ENCODE measurements at regions not wholly inside any gene's neighbourhood (a gene's known extent, or its start where the extent isn't known, plus 50 kb on each side); places are given as distances from the start of the nearest gene placed in this dataset.

DNA sequence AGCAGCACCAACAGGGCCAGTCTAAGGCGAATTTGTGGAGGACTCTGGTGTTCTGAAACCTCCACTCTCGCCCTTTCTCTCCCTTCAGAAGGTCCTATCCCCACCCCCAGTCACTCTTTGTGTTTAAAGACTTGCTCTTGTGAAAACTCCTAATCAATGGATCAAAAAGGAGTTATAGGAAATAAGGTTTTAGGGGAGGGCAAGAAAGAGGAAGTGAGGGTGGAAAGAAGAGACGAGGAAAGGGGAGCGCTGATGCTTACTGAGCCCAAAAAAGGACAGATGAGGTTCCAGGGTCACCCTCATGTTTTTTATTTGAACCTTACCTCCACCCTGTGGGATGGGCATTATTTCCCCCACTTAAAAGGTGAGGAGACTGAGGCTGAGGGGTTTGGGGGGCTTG is 70.0 kb upstream of the SLC6A11 start:
- ATAC-seq (no peak), DNase-seq (no peak)
- intact Hi-C loops (cut with micrococcal nuclease): no loop called here

DNA sequence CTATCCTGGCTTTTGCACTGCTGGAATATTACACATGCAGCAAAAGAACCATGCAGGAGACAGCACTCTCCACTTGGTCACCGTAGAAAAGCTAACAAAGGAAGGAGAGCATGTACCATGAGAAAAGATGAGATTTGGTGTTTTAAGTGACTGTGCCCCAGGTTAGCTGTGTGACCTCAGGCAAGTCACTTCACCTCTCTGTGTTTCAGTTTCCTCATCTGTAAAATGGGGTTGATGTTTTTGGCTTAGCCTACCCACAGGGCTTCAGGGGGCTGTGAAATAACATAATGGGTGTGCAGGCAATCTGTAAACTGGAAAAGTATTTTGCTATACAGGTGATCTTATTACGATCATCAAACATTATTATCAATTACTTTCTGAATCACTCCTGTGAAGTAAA is 69.3 kb upstream of the SLC6A11 start:
- ATAC-seq (no peak), DNase-seq (no peak)
- intact Hi-C loops (cut with micrococcal nuclease): no loop called here

DNA sequence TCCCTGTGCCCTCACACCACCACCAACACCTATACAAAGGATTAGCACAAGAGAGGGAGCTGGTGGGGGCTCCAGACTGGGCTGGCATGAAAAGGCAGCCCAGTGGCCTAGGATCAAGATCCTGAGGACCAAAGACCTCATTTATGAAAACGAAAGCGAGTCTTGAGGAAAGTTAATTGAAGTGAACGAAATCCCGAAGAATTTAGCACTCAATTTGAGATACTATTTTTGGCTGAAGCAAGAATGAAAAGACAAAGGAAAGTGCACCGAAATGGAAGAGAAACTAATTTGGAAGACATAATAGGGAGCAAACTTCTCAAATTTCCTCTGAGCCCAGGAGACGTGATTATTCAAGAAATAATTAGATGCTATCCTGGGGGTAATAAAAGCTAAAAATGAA is 68.7 kb upstream of the SLC6A11 start:
- no peak for ATAC-seq
- intact Hi-C loops (cut with micrococcal nuclease): no loop called here
- DNase-seq: no peak

DNA sequence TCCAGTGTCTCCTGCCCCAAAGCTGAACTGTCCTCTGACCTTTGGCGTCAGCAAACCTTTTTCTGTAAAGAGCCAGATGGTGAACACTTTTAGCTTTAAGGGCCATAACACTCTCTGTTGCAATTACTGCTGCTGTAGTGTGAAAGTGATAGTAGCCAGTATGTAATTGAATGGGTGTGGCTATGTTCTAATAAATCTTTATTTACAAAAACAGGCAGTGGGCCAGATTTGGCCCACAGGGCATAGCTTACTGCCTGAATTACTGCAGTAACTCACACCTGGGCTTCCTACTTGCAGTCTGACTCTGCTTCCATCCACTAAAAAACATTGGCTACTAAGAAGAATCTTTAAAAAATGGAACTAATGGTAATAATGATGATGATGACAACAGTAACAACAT is 68.0 kb upstream of the SLC6A11 start:
- intact Hi-C loops (cut with micrococcal nuclease): no loop called here
- DNase-seq: no peak
- ATAC-seq: no peak

DNA sequence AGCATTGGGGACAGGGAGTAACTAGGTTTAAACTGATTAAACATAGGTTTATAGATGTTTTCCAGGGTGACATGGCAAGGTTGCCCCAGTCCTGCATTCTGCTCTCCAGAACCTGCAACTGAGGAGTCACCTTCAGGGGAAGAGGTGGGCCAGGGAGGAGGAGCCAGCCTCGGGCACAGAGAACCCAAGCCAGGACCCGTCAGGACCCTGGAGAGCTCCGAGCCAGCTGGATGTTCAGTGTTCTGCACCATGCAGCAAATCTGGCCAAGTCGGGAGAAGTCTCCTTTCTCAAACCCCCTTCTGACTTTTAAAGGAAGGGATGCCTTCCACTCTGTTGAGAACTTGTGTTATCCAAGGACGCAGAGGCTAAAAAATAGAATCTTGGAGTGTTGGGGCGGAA is 62.1 kb upstream of the SLC6A11 start:
- DNase-seq: peak; percentile 75
- intact Hi-C loops (cut with micrococcal nuclease): no loop called here
- peak; percentile 61 for ATAC-seq

DNA sequence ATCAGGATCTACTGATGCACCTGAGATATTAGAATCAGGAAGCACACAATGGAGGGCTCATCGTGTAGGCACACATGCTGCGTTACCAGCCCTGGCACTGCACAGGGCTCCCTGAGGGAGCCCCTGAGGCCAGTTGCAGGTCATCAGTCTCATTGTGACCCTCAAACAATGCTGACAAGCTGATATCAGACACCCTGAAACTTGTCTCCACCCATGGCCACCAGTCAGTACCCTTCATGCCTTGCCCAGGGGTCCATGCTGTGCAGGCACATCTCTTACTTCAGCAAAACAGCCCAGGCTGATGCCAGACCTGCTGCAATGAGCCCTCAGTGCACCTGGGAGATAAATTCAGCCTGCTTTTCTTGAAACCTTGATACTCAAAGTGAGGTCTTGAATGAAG is 59.5 kb upstream of the SLC6A11 start:
- intact Hi-C loops (cut with micrococcal nuclease): no loop called here
- DNase-seq: no peak
- ATAC-seq: no peak

DNA sequence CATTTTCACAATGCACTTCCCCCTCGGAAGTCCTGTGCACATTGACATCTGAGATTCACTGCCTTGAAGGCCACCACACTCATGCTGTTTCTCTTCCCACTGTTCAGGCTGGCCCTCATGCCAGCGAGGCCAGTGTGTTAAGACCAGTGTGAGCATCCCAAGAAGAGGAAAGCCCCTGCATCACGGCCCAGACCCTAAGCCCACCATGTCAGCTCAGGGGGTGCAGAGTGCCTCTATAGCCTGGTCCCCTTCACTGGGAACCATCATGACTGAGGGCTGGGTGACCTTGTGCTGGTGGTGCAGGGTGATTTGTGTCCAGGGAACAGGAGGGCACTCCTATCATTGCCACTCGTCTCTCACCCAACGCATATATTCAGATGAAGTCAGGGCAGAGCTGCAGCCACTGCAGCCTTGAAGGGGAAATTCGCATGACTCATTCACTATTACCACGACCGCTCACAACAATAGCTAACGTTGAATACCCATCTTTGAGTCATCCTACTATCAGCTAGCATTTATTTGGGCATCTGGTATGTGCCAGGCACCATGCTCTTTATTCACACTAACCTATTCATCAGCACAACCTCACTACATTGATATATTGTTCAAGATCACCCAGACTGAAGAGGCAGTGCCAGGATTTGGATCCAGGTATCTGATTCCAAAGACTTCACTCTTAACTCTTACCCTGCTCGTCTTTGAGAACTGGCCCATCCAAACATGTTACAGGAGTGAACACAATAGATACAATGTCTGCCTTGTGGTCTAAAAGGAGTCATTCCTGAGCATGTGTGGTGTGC is 58.8 kb upstream of the SLC6A11 start:
- no peak for DNase-seq
- intact Hi-C loops (cut with micrococcal nuclease): no loop called here
- no peak for ATAC-seq

DNA sequence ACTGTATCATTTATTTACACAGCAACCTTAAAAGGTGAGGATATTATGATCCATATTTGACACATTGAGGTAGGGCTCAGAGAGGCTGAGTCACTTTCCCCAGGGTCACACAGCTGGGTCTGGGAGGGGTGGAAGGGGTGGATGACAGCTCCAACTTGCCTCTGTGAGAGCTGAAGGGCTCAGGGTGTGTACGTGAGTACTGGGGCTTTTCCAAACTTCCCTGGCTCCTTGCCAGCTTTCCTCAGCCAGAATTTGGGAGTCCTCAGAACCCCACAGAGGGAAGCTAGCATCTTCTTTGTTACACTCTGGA is 58.3 kb upstream of the SLC6A11 start:
- intact Hi-C loops (cut with micrococcal nuclease): no loop called here

DNA sequence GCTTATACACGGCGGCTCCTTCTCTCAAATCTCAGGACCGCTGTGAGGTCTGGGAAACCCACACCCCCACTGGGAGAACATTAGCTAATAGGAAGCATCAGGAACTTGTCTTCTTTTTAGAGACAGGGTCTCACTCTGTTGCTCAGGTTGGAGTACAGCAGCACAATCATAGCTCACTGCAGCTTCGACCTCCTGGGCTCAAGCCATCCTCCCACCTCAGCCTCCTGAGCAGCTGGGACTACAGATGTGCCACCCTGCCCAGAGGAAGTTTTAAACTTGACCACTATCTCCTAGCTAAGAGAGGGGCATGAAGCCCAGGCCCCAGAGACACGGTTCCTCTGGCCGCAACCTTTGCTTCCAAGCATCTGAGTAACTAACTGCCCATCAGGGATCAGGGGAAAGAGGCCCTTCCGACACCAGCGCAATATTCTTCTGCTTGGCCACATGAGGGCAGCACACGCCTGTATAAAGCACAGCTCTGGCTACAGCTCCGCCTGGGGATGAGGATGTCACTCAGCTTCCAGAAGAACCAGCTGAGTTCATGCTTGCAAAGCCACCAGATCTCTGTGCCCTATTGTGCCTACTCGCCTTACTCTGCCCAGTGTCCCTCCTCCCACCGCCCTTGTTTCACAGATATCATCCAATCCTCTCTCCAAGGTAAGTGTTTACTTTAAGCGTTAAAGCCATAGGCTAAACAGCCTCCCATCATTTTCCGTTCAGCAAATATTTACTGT is 57.6 kb upstream of the SLC6A11 start:
- intact Hi-C loops (cut with micrococcal nuclease): no loop called here
- DNase-seq: peak; percentile 42
- peak; percentile 87 for ATAC-seq

More for the DNA sequence above, 58.3 kb upstream of the SLC6A11 start:
- DNase-seq (no peak), ATAC-seq (no peak)

DNA sequence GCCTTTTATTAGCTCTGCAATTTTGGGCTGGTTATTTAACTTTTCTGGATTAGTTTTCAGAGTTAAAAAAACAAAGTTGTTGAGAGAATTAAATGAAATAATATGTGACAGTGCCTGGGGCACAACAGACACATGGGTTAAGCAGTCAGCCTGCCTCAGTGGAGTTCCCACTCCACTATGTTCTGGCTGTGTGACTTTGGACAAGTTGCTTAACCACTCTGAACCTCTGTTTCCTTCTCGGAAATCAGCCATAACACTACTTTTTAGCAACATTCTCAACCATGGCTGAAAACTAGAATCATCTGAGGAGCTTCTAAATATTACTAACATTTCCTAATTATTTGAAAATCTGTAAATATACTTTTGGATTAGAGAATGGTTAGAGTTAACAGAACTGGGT is 56.5 kb upstream of the SLC6A11 start:
- intact Hi-C loops (cut with micrococcal nuclease): no loop called here
- ATAC-seq (no peak), DNase-seq (no peak)

DNA sequence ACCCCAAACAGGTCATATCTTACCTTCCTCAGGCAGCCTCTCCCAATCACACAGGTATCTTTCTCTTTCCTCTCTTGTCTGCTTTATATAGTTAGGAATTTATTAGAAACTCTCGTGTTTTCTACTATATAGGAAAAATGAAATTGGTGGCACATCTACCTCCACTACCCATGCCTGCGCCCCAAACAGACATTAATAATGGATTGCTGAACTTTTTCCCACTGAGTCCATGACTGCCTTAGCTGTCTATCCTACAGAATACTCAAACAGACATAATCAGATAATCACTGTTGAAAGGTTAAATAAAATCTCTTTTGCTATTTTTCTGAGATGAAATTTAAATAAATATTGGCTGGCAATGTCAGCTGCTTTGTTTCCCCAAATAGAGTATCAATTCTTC is 55.8 kb upstream of the SLC6A11 start:
- intact Hi-C loops (cut with micrococcal nuclease): no loop called here
- ATAC-seq (no peak), DNase-seq (no peak)

DNA sequence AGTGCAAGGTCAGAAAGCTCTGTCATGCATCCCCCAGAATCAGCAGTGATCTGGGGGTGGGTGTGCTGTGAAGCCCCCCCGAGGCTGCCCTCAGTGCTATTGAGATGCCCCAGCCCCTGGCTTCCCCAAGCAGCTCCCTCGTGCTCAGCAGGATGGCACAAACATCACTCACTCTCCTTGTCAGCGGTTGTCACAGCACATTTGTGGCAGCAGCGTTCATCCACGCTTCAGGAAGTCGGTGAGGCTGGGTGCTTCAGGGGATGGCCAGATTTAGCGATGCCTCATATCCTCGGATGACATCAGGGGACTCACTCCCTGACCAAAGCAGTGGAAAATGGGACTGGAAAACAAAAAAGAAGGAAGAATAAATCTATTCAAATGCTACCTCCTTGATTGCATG is 54.4 kb upstream of the SLC6A11 start:
- ATAC-seq (no peak), DNase-seq (no peak)
- intact Hi-C loops (cut with micrococcal nuclease): no loop called here

DNA sequence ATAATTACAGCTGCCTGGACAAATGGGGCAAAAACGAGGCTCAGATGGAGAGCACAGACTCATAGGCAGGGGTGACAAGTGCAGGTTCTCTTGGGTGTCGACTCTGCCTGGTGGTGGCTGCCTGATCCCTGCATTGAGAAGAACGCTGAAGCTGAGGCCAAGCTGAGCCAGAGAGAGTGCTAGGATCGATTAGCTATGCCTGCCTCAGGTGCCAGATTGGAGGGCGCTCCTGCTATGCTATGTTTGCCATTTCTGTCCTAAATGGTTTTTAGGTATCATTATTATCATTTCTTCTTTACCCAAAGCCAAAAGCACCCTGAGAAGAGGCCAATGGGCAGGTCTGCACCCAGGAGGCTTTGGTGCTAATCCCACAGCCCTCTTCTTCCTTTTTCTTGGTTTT is 53.9 kb upstream of the SLC6A11 start:
- DNase-seq: no peak
- intact Hi-C loops (cut with micrococcal nuclease): no loop called here
- ATAC-seq: no peak

DNA sequence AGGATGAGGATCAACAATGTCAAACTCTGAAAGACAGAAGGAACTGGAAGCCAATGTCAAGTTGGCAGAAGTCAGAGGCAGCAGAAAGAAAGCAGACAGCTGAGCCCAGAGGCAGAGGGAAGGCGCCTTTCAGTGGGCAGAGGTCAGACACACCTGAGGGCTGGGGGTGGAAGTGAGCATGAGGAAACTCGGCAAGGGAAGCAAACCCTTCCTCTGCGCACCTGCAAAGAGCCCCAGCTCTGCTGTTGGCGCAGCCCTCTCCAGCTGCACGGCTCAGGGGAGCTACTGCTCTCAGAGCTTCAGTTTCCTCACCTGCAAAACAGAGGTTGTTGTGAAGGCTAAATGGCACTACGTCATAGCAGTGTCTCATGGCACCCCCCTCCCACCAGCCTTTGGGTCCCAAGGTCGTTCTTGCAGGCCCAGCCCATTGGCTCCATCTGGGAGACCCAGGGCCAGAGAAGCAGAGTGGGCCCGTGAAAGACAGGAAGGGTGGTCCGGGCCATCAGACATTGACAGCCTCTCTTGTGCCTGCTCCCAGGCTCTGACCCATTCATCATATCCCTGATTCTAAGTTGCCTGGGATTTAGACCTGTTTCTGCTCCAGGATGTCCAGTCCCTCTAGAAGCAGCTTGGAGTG is 53.3 kb upstream of the SLC6A11 start:
- ATAC-seq (no peak), DNase-seq (no peak)
- intact Hi-C loops (cut with micrococcal nuclease): no loop called here

DNA sequence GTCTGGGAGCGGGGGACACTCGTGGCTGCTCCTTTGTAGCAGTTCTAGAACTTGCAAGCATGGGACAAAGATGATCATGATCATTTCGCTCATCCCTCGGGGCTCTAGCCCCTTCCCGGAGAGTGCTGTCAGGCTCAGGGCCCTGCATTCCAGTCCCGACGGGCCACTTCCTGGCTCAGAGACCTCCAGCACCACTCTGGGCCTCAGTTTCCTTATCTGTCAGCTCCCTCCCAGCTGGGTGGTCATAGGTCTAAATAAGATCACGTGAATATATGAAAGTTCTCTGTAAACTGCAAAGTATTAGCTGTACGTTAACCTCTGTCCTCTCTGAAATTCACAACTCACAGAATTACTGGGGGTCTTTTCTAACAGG is 52.8 kb upstream of the SLC6A11 start:
- intact Hi-C loops (cut with micrococcal nuclease): no loop called here
- DNase-seq: no peak
- no peak for ATAC-seq

DNA sequence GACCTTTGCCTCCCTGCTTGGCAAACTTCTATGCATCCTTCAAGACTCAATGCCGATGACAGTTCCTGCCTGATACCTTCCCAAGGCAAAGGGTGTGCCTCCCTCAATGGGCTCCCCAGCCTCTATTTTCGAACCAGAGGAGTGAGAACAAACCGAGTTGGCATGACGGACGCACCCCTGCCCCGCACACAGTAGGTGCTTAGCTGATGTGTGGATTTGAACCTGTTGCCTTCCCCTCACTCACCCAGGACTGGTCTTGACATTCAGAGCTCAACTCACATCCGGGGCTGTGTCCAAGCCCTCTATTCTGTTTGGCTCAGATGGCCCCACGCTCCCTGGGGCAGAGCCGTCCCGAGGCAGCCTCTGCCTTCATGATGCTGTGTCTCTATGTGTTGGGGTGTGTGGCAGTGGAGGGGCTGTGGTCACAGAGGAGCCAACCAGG is 52.2 kb upstream of the SLC6A11 start:
- ATAC-seq: no peak
- no peak for DNase-seq
- intact Hi-C loops (cut with micrococcal nuclease): no loop called here

DNA sequence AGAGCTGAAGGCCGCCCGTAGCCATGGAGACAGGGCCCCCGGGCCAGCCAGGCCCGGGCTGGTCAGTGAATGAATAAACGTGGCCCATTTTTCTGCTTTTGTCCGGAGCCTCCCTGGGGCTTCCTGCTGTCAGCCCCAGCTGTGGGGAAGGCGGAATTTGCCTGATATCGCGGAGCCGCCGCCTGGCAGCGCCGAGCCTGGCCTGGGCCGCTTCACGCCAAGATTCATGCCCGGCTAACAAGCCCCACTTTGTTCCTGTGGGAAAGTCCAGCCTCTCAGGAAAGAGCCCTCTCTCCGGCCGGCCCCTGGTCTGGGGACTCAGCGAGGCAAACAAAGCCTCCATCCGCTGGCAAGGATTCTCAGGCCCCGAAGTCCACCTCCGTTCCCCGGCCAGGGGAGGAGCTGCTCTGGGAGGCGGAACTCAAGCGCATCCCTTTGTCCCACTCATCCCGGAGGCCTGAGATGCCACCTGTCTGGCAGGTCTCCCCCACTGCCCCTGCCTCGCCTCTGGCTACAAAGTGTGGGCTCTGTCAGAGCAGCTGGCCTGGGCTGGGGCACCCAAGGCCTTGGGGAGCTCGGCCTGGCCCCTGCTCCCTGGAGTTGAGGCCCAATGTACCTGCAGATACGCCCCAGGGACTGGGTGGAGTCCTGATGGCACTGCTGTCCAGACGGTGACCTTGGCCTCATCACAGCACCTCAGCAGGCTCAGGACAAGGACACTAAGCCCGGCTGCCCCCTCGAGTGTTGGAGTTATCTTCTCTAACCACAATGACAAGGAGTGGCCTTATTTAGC is 51.6 kb upstream of the SLC6A11 start:
- ATAC-seq (no peak), DNase-seq (no peak)
- intact Hi-C loops (cut with micrococcal nuclease): no loop called here

DNA sequence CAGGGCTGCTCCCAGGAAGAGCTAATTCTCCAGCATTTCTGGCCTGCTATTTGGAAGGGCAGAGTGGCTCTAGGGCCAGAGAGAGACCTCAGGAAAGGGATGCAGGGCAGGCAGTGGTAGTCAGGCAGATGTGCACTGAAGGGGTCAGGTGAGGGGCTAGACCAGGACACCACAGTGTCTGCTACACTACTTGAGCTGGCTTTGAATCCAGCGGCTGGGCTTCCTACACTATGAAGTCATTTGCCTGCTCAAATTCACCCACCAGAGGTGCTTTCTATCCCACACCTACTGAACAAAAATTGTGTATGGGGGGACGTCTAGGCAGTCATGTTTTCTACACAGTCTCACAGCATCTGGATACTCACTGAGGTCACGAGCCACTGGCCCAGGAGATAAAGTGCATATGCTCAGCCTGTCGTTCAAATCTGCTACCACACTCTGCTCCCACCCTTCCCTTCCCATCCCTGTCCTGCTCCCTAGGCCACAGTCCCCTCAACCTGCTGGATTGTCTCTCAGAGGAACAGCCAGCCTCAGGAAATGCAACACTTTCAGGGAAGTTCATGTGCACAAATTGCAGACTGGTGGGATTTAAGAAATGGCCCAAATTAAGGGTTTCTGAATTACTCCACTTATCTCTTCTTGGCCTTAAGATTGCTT is 49.9 kb upstream of the SLC6A11 start:
- DNase-seq (no peak), ATAC-seq (no peak)
- intact Hi-C loops (cut with micrococcal nuclease): no loop called here

Data from left ventricle myocardium superior (tissue), 1 donor.